GM21786 (cell line): ENCODE measurements at regions not wholly inside any gene's neighbourhood (a gene's known extent, or its start where the extent isn't known, plus 50 kb on each side); places are given as distances from the start of the nearest gene placed in this dataset.
"Not testable (repeated sequence)": the region's sequence is repeated elsewhere in the genome, so short reads cannot be mapped to it uniquely, and the experiment has no call there.

ENCODE experiments used
- ATAC-seq: cut with Tn5 transposase; IDR thresholded peaks from one replicate; pipeline ENCODE4 v1.9.1; 2021; ENCODE audit not compliant: unreplicated experiment

- no peak for ATAC-seq
Measured at GRCh38 chr10:33487014-33487776, 152.7 kb upstream of the NRP1 start.

DNA sequence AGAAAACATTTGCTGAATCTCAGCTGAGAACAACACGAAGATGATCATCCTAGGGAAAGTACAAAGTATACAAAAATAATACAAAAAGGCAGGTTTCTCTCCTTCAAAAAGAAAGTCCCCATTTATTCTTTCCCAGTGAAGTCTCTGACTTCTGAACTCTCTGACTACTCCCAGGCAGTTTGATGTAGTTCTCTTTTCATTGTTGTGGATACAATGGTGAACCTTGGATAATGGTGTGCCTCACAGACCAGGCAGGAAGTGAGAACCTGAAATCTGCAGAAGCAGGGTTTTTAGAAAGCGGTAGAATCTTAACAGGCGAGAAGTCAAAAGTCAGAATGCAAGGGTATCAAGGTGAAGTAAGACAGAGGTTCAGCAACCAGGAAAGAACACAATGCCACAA lies 150.8 kb upstream of the NRP1 start:
- no peak for ATAC-seq

DNA sequence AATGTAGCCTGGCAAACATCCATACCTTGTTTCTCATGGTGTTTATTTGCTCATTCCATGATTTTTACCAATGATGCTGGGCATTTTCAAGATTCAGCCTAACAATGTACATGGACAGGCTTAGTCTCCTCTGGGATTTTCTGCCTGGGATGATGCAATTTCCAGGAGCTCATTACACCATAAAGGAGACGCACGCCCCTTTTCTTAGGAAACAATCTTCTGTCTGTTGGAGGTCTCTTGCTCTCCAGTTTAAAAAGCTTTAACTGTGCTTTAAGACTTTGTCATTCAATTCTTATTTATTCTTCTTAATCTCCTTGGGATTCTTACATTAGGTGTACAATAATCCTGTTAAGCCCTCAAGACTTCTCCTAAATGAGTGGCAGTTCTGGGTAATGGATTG lies 150.3 kb upstream of the NRP1 start:
- no peak for ATAC-seq

DNA sequence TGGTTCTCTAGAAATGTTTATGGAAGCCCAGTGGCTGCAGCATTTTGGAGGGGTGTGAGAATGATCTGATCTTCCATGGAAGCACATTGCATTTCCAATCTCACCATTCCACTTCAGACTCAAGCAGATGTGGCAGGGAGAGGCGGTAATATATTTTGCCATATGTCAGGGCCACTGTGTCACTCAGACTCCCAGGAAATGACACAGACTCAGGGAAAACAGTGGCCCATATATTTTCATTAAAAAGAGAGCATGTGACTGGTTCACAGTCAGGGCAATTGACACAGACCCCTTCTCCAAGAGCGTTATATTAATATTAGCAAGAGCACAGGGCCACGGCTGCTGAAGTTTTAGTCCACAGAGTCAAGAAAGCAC lies 149.3 kb upstream of the NRP1 start:
- ATAC-seq: no peak

GRCh38 chr10:33483124-33483815 lies 148.8 kb upstream of the NRP1 start:
- ATAC-seq: no peak

GRCh38 chr10:33482486-33482885 lies 148.0 kb upstream of the NRP1 start:
- no peak for ATAC-seq

DNA sequence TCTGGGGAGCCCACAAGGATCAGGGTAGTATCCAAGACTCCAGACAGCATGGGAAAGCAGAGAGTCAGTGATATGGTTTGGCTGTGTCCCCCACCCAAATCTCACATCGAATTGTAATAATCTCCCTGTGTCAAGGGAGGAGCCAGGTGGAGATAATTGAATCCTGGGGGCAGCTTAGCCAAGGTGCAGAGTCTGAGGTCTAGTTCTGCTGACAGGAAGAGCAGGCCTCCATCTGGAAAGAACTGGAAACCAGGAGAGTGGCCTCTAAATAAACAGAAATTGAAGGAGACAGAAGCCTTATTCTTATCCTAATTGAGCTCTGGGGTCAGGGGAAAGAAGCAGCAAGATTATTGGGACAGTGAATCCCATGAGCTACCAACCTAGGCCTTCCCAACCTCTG lies 146.7 kb upstream of the NRP1 start:
- no peak for ATAC-seq

- not testable (repeated sequence) for ATAC-seq
Measured at GRCh38 chr10:33480417-33480816, 145.9 kb upstream of the NRP1 start.

DNA sequence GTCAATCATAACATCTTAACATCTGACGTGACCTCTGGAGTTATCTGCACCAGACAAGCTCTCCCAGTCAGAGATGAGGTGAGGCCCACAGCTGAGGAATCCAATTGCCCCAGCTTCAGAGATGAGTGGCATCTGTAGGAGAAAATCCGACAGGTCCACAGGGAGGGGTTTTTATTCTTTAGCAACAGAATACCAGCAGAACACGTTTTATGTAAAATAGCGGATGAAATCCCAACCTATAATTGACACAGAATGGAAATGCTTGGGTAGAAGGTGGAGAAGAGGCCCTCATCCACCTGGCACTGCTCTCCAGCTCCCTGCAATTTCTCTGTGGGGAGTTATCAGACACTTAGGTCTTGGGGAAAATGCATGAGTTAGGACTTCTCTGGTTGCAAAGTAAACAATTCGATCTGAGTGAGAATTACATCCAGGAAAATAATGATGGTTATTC lies 144.2 kb upstream of the NRP1 start:
- ATAC-seq: no peak

GRCh38 chr10:33478089-33478674 lies 143.7 kb upstream of the NRP1 start:
- ATAC-seq: no peak

- no peak for ATAC-seq
Measured at GRCh38 chr10:33477291-33478088, 143.0 kb upstream of the NRP1 start.

DNA sequence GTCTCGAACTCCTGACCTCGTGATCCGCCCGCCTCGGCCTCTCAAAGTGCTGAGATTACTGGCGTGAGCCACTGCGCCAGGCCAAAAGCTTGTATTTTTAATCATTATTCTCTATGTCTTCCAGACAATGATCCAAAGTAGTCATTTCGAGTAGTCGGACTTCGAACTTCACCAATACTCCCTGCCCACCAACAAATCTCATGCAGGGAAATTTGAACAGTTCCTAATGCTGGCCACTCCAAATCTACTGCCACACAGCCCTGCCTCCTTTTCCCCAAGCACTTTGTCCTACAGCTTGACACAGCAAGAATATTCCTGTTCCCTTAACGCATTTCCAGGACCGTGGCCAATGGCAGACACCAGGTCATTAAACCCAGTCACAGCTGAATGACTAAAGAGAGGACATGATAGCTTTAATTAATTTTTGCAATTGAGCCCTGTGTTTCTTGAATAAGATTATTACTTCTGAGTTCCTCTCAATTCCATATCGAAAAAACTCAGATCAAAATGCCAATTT lies 142.3 kb upstream of the NRP1 start:
- ATAC-seq: no peak

GRCh38 chr10:33473688-33474087 lies 139.2 kb upstream of the NRP1 start:
- ATAC-seq: no peak

- ATAC-seq: not testable (repeated sequence)
Measured at GRCh38 chr10:33468006-33468405, 133.5 kb upstream of the NRP1 start.

GRCh38 chr10:33465747-33466146 lies 131.3 kb upstream of the NRP1 start:
- no peak for ATAC-seq

GRCh38 chr10:33463011-33463410 lies 128.5 kb upstream of the NRP1 start:
- no peak for ATAC-seq

DNA sequence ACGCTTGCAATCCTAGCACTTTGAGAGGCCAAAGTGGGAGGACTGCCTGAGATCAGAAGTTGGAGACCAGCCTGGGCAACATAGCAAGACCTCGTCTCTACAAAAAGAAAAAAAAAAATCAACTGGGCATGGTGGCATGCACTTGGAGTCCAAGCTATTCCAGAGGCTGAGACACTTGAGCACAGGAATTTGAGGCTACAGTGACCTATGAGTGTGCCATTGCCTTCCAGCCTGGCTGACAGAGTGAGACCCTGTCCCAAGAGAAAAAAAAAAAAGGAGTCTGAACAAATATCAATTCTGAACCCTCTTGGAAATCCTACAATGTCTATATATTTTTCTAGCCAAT lies 126.8 kb upstream of the NRP1 start:
- no peak for ATAC-seq

DNA sequence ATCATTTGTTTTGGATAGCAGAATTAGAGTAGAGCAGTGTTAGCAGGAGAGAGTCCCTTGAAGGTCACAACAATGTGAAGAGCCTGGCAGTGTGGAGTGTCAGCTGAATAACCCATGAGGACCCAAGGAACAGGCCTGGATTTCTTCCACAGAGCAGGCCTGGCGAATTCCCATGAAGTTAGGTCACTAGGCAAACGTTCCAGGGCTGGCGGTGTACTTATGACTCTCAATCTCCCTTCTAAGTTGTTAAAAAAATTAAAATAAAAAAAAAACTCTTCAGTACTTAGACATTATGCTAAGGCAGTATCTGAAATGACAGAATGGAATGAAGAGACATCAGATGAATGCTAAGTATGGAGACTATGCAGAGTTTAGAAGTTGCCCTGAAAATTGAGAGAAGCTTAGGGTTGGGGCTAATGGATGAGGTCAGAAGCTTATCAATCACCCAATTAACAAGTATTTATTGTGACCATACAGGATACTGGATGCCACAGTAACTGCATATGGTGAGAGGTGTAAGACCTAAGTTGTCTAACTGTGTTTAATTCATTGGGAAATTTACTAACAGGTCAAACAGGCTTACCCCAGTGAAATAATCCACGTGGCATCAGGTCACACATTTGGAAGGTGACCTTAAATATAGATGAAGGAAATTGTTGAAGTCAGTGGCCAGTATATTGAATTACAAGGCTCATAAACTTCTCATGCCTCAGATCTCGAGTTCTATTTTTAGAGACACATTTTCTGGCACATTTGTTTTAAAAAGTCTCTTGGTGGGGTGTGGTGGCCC lies 126.2 kb upstream of the NRP1 start:
- ATAC-seq: no peak

DNA sequence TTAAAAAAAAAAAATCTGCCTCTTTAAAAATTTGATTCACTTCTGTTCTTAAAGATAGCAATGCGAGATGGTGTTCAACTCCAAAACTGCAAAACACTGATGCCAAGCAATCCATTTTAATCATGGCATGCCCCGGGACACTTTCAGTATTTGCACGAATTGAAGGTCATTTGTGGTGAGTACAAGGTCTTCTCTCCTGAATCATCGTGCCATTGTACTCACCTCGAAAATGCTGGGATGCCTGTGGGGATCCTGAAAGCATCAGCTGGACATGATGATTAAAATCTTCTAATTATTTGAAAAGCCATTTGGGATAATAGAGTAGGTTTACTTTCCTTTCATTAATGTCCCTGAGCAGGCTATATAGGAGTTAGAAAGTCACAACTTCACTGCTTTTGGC lies 125.1 kb upstream of the NRP1 start:
- no peak for ATAC-seq

GRCh38 chr10:33455029-33455428 lies 120.6 kb upstream of the NRP1 start:
- no peak for ATAC-seq

DNA sequence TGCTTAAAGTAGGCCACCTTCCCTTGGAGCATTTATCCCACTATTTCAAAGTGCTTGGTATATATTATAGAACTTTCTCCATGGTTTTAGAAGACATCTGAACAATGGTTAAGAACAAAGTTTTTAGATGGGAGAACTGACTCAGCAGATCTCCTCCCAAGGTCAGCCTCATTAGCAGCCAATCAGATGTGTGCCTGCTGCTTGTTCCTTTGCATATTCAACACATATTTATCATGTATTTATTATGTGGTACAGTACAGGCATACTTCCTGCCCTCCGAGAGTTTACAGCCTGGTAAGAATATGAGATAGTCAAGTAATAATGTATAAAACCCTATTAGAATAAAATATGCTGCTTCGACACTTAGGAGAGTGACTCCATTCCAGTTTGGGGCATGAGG lies 120.1 kb upstream of the NRP1 start:
- ATAC-seq: no peak
